ENCODE measurements at regions not wholly inside any gene's neighbourhood (a gene's known extent, or its start where the extent isn't known, plus 50 kb on each side); places are given as distances from the start of the nearest gene placed in this dataset.

- H3K4me3 ChIP-seq (ENCODE audit: low read depth, poor library complexity, severe bottlenecking) = no peak overlapping the region
- intact Hi-C loops (cut with DNase I; ENCODE audit: low total_unique reads) = no loop called here
- TF ChIP-seq, protein P1, sequence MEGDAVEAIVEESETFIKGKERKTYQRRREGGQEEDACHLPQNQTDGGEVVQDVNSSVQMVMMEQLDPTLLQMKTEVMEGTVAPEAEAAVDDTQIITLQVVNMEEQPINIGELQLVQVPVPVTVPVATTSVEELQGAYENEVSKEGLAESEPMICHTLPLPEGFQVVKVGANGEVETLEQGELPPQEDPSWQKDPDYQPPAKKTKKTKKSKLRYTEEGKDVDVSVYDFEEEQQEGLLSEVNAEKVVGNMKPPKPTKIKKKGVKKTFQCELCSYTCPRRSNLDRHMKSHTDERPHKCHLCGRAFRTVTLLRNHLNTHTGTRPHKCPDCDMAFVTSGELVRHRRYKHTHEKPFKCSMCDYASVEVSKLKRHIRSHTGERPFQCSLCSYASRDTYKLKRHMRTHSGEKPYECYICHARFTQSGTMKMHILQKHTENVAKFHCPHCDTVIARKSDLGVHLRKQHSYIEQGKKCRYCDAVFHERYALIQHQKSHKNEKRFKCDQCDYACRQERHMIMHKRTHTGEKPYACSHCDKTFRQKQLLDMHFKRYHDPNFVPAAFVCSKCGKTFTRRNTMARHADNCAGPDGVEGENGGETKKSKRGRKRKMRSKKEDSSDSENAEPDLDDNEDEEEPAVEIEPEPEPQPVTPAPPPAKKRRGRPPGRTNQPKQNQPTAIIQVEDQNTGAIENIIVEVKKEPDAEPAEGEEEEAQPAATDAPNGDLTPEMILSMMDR (IDR thresholded peaks at IDR 0.05) = no peak
- TF ChIP-seq POLR2A (IDR thresholded peaks at IDR 0.05) = no peak
- no peak for DNase-seq (ENCODE audit: low spot score in 2 of 2)
These were observed 66.6 kb upstream of the KITLG start for GRCh38 chr12:88646824-88647223.

GRCh38 chr12:88645816-88646215, 65.5 kb upstream of the KITLG start:
- DNase-seq (ENCODE audit: low spot score in 2 of 2) = no peak
- TF ChIP-seq, protein P1 (IDR thresholded peaks at IDR 0.05) = no peak
- TF ChIP-seq POLR2A (IDR thresholded peaks at IDR 0.05) = no peak
- H3K4me3 ChIP-seq (ENCODE audit: low read depth, poor library complexity, severe bottlenecking) = no peak overlapping the region
- intact Hi-C loops (cut with DNase I; ENCODE audit: low total_unique reads) = no loop called here
- WGBS, 2 donors = 61 to 65% methylated on average over 1 of the region's 1 CpG

DNA sequence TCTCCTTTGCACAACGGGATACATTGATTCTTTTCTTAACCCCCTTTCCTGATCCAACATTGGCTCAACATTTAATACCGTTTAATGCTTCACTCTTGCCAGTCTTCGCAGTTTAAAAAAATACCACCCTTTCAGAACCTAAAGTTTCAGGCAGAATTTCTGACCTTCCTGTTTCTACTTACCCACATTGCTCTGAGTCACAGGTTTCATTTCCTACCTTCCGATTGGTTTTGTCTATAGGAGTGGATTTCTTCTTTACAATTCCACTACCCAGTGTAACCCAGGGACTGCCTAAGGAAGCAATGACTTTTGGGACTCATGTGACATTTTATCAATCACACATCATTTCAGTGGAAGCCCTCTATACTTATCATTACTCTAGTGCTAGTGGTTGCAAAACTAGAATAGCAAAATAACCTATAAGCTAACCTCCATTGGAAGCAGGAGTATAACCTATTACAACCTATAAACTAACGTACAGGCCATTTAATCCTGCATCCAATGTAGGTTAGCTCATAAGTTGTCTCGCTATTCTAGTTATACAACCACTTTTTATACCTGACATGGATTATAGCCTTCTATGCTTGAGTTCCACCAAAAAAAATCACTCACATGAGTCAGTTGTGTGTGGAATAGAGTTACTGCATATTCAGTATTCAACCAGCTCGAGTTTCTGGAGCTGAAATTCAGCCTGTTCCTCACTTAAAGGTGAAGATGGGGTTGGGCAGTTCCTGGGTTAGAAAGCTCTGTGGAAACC, 64.9 kb upstream of the KITLG start:
- TF ChIP-seq, protein P1 (IDR thresholded peaks at IDR 0.05) = no peak
- TF ChIP-seq POLR2A (IDR thresholded peaks at IDR 0.05) = no peak
- 84 to 86% methylated on average over 7 of the region's 7 CpGs for WGBS, 2 donors
- intact Hi-C loops (cut with DNase I; ENCODE audit: low total_unique reads) = no loop called here
- no peak for DNase-seq (ENCODE audit: low spot score in 2 of 2)
- no peak overlapping the region for H3K4me3 ChIP-seq (ENCODE audit: low read depth, poor library complexity, severe bottlenecking)

GRCh38 chr12:88643685-88644084, 63.4 kb upstream of the KITLG start:
- intact Hi-C loops (cut with DNase I; ENCODE audit: low total_unique reads) = no loop called here
- no peak overlapping the region for H3K4me3 ChIP-seq (ENCODE audit: low read depth, poor library complexity, severe bottlenecking)
- DNase-seq (ENCODE audit: low spot score in 2 of 2) = no peak
- WGBS, 2 donors = 58 to 73% methylated on average over 2 of the region's 2 CpGs
- TF ChIP-seq, protein P1 (IDR thresholded peaks at IDR 0.05) = no peak
- no peak for TF ChIP-seq POLR2A (IDR thresholded peaks at IDR 0.05)

DNA sequence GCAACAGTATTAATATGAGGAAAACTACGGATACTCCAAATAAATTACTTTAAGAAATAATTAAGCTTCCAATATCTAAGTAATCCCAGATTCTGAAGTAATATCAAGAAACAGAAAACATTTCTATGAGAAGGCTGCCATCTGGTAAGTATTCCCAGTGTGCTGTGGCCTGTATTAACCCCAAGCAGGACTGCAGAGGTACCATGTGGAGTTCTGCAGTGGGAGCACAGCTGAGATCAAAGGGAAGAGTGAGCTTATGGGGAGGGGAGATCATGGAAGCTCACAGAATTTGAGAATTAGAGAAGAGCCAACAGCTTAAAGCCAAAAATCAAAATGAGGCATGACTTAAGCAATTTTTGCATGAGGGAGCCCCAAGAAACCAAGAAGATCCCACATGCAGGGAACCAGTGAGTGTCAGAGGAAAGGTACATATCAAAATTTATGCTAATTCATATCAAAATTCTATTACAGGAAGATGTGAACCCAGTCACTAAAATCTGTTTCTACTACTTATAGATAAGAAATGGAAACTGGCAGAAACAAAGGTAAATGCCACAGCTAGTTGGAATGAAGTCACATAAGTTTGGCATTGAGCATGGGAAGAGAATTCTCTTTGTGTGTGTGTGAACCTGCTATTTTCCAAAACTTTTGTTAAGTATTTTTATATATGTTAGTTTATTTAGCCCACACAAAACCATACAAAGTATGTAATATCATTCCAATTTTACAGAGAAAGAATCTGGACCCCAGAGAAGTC, 62.6 kb upstream of the KITLG start:
- intact Hi-C loops (cut with DNase I; ENCODE audit: low total_unique reads) = no loop called here
- DNase-seq (ENCODE audit: low spot score in 2 of 2) = no peak
- TF ChIP-seq, protein P1 (IDR thresholded peaks at IDR 0.05) = no peak
- no peak for TF ChIP-seq POLR2A (IDR thresholded peaks at IDR 0.05)
- 47 to 81% methylated on average over 1 of the region's 1 CpG for WGBS, 2 donors
- H3K4me3 ChIP-seq (ENCODE audit: low read depth, poor library complexity, severe bottlenecking) = no peak overlapping the region

Measured in lower leg skin (tissue), 4 donors.